Stomach (tissue), 8 donors: ENCODE measurements at regions not wholly inside any gene's neighbourhood (a gene's known extent, or its start where the extent isn't known, plus 50 kb on each side); places are given as distances from the start of the nearest gene placed in this dataset.

ENCODE experiments used
- DNase-seq, 2 donors: peaks; one replicate each; pipeline versions ENCODE4 v3.0.0 to v3.0.0-alpha.2; 2013 to 2019
- H3K27ac ChIP-seq, 5 donors: fragments of 200-600 bp in 4 of 5; sonication (generic) in 4 of 5; one replicate each; pipeline ENCODE4 v1.5.1; 2013 to 2019; ENCODE audit warnings: mild to moderate bottlenecking in 1 of 5, moderate library complexity in 1 of 5
- H3K27me3 ChIP-seq, 3 donors: fragments of 200-600 bp; sonication (generic); one replicate each; pipeline ENCODE4 v1.5.1; 2017 to 2019; ENCODE audit warnings: mixed run types in 1 of 3
- H3K36me3 ChIP-seq, 4 donors: fragments of 200-600 bp; sonication (generic); 1 replicate in 3 of 4; 2 replicates in 1 of 4; pipeline ENCODE4 v1.5.1; 2016 to 2019
- H3K4me1 ChIP-seq, 4 donors: fragments of 200-600 bp; sonication (generic); one replicate each; pipeline ENCODE4 v1.5.1; 2016 to 2019
- H3K4me3 ChIP-seq, 4 donors: fragments of 200-600 bp; sonication (generic) in 3 of 4; one replicate each; pipeline ENCODE4 v1.5.1; 2016 to 2019; ENCODE audit warnings: mild to moderate bottlenecking in 1 of 4
- H3K9me3 ChIP-seq, 4 donors: fragments of 200-600 bp; sonication (generic); one replicate each; pipeline ENCODE4 v1.5.1; 2016 to 2019
- CTCF ChIP-seq, 7 experiments: fragments of 450-650 bp in 4 of 7; fragments of 200-600 bp in 3 of 7; sonication (generic) in 3 of 7; IDR thresholded peaks; one replicate each; pipeline ENCODE4 v1.5.1; 2016 to 2019; ENCODE audit warnings: antibody characterized with exemption in 7 of 7, control low read depth in 2 of 7, mild to moderate bottlenecking in 1 of 7
- EP300 ChIP-seq: sonication (generic); formaldehyde crosslinking; IDR thresholded peaks from one replicate; pipeline ENCODE4 v1.6.1; 2017; ENCODE audit warnings: antibody characterized with exemption
- POLR2A ChIP-seq, 4 donors: fragments of 450-650 bp; IDR thresholded peaks; one replicate each; pipeline ENCODE4 v1.6.1; 2016; ENCODE audit warnings: antibody characterized with exemption in 4 of 4, control low read depth in 2 of 4, mild to moderate bottlenecking in 1 of 4, moderate library complexity in 1 of 4
- POLR2AphosphoS5 ChIP-seq, 3 donors: sonication (generic); formaldehyde crosslinking; IDR thresholded peaks; one replicate each; pipeline ENCODE4 v1.6.1; 2016; ENCODE audit warnings: antibody characterized with exemption in 3 of 3
- WGBS, 5 donors: extraction: QIAGEN DNeasy Blood & Tissue Kit in 3 of 5; methylation state at CpG; one replicate each; pipeline versions ENCODE4 v1.1.5 to v1.1.7; 2013 to 2018; 5-methylcytosine and 5-hydroxymethylcytosine counted together
- intact Hi-C: fragments of 100-400 bp; cut with DNase I; formaldehyde crosslinking; loops from one replicate; pipeline ENCODE4 v1.15.1; 2023; ENCODE audit warnings: low total_unique reads
- donor health status: healthy with polysubstance abuse.
- donor health status: Bipolar disorder and iron deficiency.
- donor health status: healthy.

DNA sequence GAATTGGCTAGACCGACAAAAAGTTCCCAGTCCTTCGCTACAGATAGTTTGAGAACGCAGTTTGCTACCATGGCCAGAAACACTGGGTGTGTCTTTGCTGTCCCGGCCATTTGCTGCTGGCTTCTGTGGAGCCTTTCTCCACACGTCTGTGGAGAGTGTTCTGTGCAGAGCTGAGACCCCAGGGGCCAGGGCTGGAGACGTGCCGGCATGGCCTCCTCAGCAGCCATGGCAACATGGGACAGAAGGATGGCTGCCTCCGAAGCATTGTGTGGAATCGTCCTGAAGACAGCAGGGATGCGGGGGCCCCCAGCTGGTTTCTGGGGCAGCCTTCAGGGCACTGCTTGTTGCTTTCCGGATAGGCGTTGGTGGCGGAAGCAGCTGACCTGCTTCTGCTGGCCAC lies 142.8 kb downstream of the GADD45G start:
- H3K27ac ChIP-seq: no peak overlapping the region
- H3K4me1 ChIP-seq: peaks cover 0 to 6% (median 3%) of the 10 kb centered on the region in 4 donors
- no peak for DNase-seq
- intact Hi-C loops: no loop called here
- no peaks in the 10 kb centered on the region for H3K36me3 ChIP-seq
- no peaks in the 10 kb centered on the region for H3K27me3 ChIP-seq
- peaks cover 0 to 7% (median 0%) of the 10 kb centered on the region in 4 donors for H3K9me3 ChIP-seq
- no peak overlapping the region for H3K4me3 ChIP-seq
- WGBS, 5 donors: 81 to 92% (median 89%) methylated on average over 9 to 13 of the region's 13 CpGs
- TF ChIP-seq POLR2AphosphoS5 (IDR thresholded peaks at IDR 0.05) (no peak), CTCF (IDR thresholded peaks at IDR 0.05) (no peak), POLR2A (IDR thresholded peaks at IDR 0.05) (no peak), EP300 (no peak)

GRCh38 chr9:89748021-89748670 lies 143.3 kb downstream of the GADD45G start:
- Histone ChIP-seq H3K27ac (no peak overlapping the region), H3K4me1 (peaks cover 0 to 6% (median 3%) of the 10 kb centered on the region in 4 donors), H3K4me3 (no peak overlapping the region), H3K9me3 (peaks cover 0 to 7% (median 0%) of the 10 kb centered on the region in 4 donors), H3K36me3 (no peaks in the 10 kb centered on the region), H3K27me3 (no peaks in the 10 kb centered on the region)
- DNase-seq: no peak
- 52 to 65% (median 57%) methylated on average over 6 of the region's 6 CpGs for WGBS, 5 donors
- intact Hi-C loops: no loop called here
- no peak for TF ChIP-seq CTCF (IDR thresholded peaks at IDR 0.05)
- TF ChIP-seq POLR2AphosphoS5 (IDR thresholded peaks at IDR 0.05): no peak
- TF ChIP-seq EP300: no peak
- TF ChIP-seq POLR2A (IDR thresholded peaks at IDR 0.05): no peak

DNA sequence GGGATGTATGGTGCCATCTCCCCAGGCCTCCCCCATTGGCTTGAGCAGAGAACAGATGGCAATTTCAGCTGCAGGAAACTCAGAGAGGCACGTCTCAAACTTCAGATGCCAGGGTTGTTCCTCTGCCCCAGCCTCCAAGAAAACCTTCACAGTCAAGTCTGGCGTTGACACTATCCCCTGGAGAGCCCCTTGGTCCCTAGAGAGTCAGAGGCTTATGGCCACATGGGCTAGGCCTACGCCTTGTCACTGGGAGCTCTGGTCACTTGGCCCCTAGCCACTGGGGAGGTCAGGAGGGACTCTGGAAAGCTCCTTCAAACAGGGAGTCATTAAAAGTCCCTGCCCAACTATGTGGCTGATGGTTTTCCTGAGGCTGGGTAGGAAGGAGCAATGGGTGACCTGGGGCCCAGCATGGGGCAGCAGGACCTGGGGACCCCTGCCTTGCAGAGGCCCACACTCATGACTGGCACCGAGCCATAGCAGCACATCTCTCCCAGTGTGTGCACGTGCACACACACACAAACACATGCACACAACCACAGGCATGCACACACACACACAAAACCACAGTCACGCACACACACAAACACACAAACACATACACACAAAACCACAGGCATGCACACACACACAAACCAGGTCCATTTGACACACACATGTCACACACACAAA lies 144.2 kb downstream of the GADD45G start:
- Histone ChIP-seq H3K9me3 (peaks cover 0 to 7% (median 0%) of the 10 kb centered on the region in 4 donors), H3K36me3 (no peaks in the 10 kb centered on the region), H3K4me3 (no peak overlapping the region), H3K4me1 (peaks cover 0 to 6% (median 3%) of the 10 kb centered on the region in 4 donors), H3K27me3 (no peaks in the 10 kb centered on the region), H3K27ac (no peak overlapping the region)
- no peak for DNase-seq
- intact Hi-C loops: no loop called here
- TF ChIP-seq POLR2AphosphoS5 (IDR thresholded peaks at IDR 0.05) (no peak), POLR2A (IDR thresholded peaks at IDR 0.05) (no peak), EP300 (no peak), CTCF (IDR thresholded peaks at IDR 0.05) (no peak)
- 84 to 92% (median 87%) methylated on average over 5 to 6 of the region's 6 CpGs for WGBS, 5 donors

GRCh38 chr9:89749500-89750116 lies 144.8 kb downstream of the GADD45G start:
- intact Hi-C loops: no loop called here
- H3K36me3 ChIP-seq: no peaks in the 10 kb centered on the region
- no peaks in the 10 kb centered on the region for H3K27me3 ChIP-seq
- TF ChIP-seq EP300 (no peak), POLR2A (IDR thresholded peaks at IDR 0.05) (no peak), POLR2AphosphoS5 (IDR thresholded peaks at IDR 0.05) (no peak), CTCF (IDR thresholded peaks at IDR 0.05) (no peak)
- peak overlapping the region in 1 of 5 donors; percentile 11 for H3K27ac ChIP-seq
- no peak overlapping the region for H3K4me3 ChIP-seq
- peaks cover 0 to 5% (median 0%) of the 10 kb centered on the region in 4 donors for H3K9me3 ChIP-seq
- no peak for DNase-seq
- 74 to 92% (median 87%) methylated on average over 3 of the region's 3 CpGs for WGBS, 5 donors
- peaks cover 0 to 6% (median 3%) of the 10 kb centered on the region in 4 donors for H3K4me1 ChIP-seq
